Mucosa of rectum (tissue), 2 donors: ENCODE measurements at regions not wholly inside any gene's neighbourhood (a gene's known extent, or its start where the extent isn't known, plus 50 kb on each side); places are given as distances from the start of the nearest gene placed in this dataset.

Experiments used
- H3K27ac ChIP-seq, 2 donors: one replicate each; pipeline ENCODE4 v1.7.0; 2013; ENCODE audit warnings: inconsistent platforms in 2 of 2, low read depth in 2 of 2, low read length in 2 of 2
- H3K27me3 ChIP-seq, 2 donors: one replicate each; pipeline ENCODE4 v1.7.0; 2013; ENCODE audit warnings: low read length in 2 of 2; ENCODE audit not compliant: control insufficient read depth in 2 of 2, insufficient read depth in 2 of 2
- H3K36me3 ChIP-seq, 2 donors: one replicate each; pipeline ENCODE4 v1.7.0; 2013; ENCODE audit warnings: low read length in 2 of 2; ENCODE audit not compliant: control insufficient read depth in 2 of 2, insufficient read depth in 2 of 2
- H3K4me1 ChIP-seq, 2 donors: one replicate each; pipeline ENCODE4 v1.7.0; 2013; ENCODE audit warnings: low read length in 2 of 2, mild to moderate bottlenecking in 1 of 2; ENCODE audit not compliant: control insufficient read depth in 2 of 2, insufficient read depth in 2 of 2
- H3K4me3 ChIP-seq, 2 donors: one replicate each; pipeline ENCODE4 v1.7.0; 2013; ENCODE audit warnings: low read length in 2 of 2
- H3K9ac ChIP-seq, 2 donors: one replicate each; pipeline ENCODE4 v1.7.0; 2013; ENCODE audit warnings: low read length in 2 of 2, low read depth in 1 of 2, mild to moderate bottlenecking in 1 of 2
- H3K9me3 ChIP-seq, 2 donors: one replicate each; pipeline ENCODE4 v1.7.0; 2013; ENCODE audit warnings: low read length in 2 of 2; ENCODE audit not compliant: control insufficient read depth in 2 of 2
- donor health status: healthy.
- donor health status: Normal muscosa, but diverticular disease.

DNA sequence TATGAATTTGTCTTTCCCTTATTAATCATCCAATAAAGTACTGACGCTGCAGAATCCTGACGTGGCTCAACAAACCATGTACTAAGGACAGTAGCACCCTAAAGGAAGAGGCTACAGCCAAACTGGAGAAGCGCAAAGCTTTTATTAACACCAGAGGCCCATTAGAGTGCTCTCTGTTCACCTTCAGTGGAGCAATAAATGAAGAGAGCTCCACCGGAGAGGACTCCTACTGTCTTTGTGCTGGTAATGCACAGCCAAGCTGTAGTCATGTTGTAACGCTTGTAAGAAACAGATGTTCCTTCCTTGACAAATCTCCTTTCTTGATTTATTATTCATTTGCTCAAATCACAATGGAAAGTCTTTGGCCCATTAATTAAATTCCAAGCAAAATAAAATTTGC is 220.7 kb upstream of the RRP15 start:
- no peaks in the 10 kb centered on the region for H3K27me3 ChIP-seq
- H3K27ac ChIP-seq, result no peak overlapping the region
- no peak overlapping the region for H3K9ac ChIP-seq
- H3K9me3 ChIP-seq, result no peaks in the 10 kb centered on the region
- no peaks in the 10 kb centered on the region for H3K36me3 ChIP-seq
- no peak overlapping the region for H3K4me3 ChIP-seq
- H3K4me1 ChIP-seq, result no peaks in the 10 kb centered on the region

DNA sequence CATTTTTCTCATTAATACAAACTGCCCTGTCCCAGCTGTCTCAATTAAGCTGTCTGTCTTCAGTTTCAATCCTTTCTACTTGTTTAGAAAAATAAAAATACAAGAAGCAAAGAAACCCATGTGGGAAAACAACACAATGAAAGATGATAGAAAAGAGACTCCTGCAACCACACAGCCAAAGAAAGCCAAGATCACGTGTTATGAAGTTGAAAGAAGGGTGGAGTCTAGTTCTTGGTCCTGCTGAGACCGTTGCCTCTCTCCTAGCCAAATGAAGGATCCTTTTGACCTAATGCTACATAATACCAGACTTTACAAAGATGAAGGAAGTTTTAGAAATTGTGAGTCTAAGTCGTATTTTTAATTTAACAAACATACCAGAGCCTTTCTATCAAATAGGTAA is 218.8 kb upstream of the RRP15 start:
- Histone ChIP-seq H3K9ac (no peak overlapping the region), H3K36me3 (no peaks in the 10 kb centered on the region), H3K4me3 (no peak overlapping the region), H3K9me3 (no peaks in the 10 kb centered on the region), H3K4me1 (no peaks in the 10 kb centered on the region), H3K27ac (no peak overlapping the region), H3K27me3 (no peaks in the 10 kb centered on the region)

DNA sequence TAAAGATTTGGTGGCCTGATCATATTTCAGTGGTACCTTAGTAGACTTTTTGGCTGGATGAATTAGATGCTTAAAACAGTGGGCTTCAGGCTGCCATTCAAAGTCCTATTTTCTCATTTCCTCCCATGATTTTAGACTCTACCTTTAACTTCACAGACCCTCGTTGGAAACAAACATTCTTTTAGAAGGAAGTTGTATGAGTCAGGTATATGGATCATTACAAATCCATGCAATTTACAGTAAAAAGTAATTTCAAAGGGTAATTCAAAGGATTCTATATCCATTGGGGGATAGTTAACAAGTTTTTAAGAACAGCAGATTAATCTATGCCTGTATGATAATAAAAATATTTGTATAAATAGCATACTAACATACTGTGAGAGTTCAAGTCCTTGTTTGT is 216.9 kb upstream of the RRP15 start:
- Histone ChIP-seq H3K4me1 (no peaks in the 10 kb centered on the region), H3K27ac (no peak overlapping the region), H3K9me3 (no peaks in the 10 kb centered on the region)

DNA sequence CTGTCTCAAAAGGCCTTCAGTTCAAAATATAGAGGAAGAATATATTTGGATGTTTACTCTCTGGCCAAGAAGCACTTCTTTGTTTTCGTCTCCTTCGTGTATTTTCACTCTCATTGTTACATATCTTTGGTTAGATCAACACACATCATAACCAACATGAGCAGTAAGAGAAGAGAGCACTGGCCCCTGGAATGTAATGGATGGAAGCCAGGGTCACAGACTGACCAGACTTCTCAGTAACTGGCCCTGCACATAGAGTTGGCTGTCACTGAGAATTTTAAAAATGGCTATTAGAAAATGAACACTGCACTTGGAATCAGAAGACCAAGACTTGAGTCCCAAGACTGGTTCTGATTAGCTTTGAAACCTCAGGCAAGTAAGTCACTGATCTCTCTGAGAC is 215.9 kb upstream of the RRP15 start:
- no peaks in the 10 kb centered on the region for H3K9me3 ChIP-seq
- H3K27ac ChIP-seq, result no peak overlapping the region
- H3K4me1 ChIP-seq, result no peaks in the 10 kb centered on the region
- H3K4me3 ChIP-seq, result no peak overlapping the region
- H3K9ac ChIP-seq, result no peak overlapping the region
- no peaks in the 10 kb centered on the region for H3K36me3 ChIP-seq
- H3K27me3 ChIP-seq, result no peaks in the 10 kb centered on the region

More for the DNA sequence above, 216.9 kb upstream of the RRP15 start:
- no peaks in the 10 kb centered on the region for H3K27me3 ChIP-seq
- no peak overlapping the region for H3K4me3 ChIP-seq
- no peak overlapping the region for H3K9ac ChIP-seq
- no peaks in the 10 kb centered on the region for H3K36me3 ChIP-seq

DNA sequence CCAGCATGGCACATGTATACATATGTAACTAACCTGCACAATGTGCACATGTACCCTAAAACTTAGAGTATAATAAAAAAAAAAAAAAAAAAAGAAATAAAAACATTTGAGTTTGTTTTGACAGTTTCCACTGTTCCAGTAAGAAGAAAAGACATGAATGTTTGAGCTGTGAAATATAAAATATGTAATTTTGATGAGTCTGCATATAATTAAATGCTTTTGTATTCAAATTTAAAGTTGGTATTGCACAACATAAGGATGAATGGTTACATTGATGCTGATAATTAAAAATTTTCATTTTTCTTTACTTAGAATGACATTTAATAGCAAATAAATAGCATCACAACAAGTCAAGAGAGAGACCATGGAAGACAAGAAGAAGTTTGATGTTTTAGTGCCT is 212.0 kb upstream of the RRP15 start:
- Histone ChIP-seq H3K4me1 (no peaks in the 10 kb centered on the region), H3K4me3 (no peak overlapping the region), H3K9ac (no peak overlapping the region), H3K9me3 (no peaks in the 10 kb centered on the region), H3K27ac (no peak overlapping the region), H3K27me3 (no peaks in the 10 kb centered on the region), H3K36me3 (no peaks in the 10 kb centered on the region)

DNA sequence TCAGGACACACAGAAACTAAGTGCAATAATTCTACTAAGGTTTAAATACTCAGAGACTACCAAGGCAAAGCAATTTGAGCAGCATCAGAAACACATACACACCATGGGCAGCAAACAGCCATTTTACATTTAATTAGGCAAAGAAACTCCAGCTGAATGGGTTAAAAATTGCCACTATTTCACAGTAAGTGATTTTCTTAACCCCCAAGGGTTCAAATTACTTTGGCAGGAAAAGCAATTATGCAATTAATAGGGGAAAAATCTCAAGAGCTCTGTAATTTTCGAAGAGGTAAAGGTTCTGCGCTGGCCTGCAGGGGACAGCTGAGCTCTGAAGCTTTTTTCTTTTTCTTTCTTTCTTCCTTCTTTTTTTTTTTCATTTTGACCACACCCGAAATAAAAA is 206.2 kb upstream of the RRP15 start:
- H3K36me3 ChIP-seq, result no peaks in the 10 kb centered on the region
- no peak overlapping the region for H3K9ac ChIP-seq
- no peak overlapping the region for H3K4me3 ChIP-seq
- H3K27ac ChIP-seq, result no peak overlapping the region
- H3K27me3 ChIP-seq, result no peaks in the 10 kb centered on the region
- H3K4me1 ChIP-seq, result no peaks in the 10 kb centered on the region
- H3K9me3 ChIP-seq, result no peaks in the 10 kb centered on the region

DNA sequence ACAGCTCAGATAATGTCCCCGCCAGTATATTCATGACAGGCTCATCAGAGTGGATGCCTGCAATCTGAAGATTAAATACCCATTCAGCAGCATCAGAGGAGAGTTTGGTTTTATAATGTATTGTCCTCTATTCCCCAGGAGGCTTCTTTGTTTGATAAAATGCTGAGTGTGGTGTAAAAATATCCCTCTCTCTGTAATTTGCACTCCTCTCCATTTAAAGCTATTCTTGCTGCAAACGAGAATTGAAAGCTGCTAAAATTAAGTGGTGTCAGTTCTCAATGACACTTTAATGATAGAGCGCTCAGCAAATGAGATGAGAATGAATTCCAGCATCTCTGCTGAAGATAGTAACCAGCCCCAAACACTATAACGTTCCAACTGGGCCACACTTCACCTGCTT is 205.7 kb upstream of the RRP15 start:
- H3K9ac ChIP-seq, result no peak overlapping the region
- H3K27me3 ChIP-seq, result no peaks in the 10 kb centered on the region
- H3K4me1 ChIP-seq, result no peaks in the 10 kb centered on the region
- no peaks in the 10 kb centered on the region for H3K9me3 ChIP-seq
- no peak overlapping the region for H3K27ac ChIP-seq
- no peaks in the 10 kb centered on the region for H3K36me3 ChIP-seq
- no peak overlapping the region for H3K4me3 ChIP-seq

DNA sequence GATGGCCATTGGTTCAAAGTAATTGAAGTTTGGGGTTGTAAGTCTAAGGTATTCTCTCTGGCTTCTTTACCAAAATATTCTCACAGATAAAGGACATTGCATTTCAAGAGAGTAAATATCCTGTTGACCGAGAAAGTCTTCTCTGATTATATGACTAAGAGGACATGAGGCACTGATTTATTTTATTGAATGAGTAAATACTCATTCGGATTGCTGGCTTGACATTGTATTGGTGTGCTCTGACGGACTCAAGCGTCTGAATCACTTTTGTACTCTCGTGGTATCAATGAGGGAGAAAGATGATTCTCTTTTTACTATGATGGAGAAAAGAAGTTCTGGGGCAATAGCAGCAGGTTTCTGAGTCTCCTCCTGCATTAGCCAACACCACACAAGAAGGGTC is 205.3 kb upstream of the RRP15 start:
- Histone ChIP-seq H3K27me3 (no peaks in the 10 kb centered on the region), H3K4me3 (no peak overlapping the region)

DNA sequence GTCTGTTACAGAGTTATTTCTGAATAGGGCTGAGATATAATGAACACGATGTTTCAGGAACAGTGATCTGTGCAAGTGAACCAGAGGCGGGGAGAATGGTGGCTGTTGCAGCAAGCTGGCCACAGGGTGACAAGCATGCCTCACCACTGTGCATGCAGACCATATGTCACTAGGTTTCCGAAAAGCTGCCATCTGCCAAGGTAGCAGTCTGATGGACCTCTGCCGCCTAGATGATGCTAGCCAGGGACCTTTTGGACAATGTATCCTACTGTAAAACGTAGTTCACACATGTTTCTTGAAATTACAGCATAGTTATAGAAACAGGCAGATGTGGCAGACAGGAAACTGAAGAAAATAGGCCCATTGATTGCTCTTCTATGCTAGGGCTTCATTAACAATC is 204.2 kb upstream of the RRP15 start:
- no peaks in the 10 kb centered on the region for H3K36me3 ChIP-seq
- H3K9ac ChIP-seq, result no peak overlapping the region
- no peaks in the 10 kb centered on the region for H3K27me3 ChIP-seq
- H3K9me3 ChIP-seq, result no peaks in the 10 kb centered on the region
- H3K4me1 ChIP-seq, result no peaks in the 10 kb centered on the region
- no peak overlapping the region for H3K27ac ChIP-seq
- H3K4me3 ChIP-seq, result no peak overlapping the region

More for the DNA sequence above, 205.3 kb upstream of the RRP15 start:
- no peak overlapping the region for H3K27ac ChIP-seq
- H3K4me1 ChIP-seq, result no peaks in the 10 kb centered on the region
- H3K9ac ChIP-seq, result no peak overlapping the region
- H3K9me3 ChIP-seq, result no peaks in the 10 kb centered on the region
- H3K36me3 ChIP-seq, result no peaks in the 10 kb centered on the region

DNA sequence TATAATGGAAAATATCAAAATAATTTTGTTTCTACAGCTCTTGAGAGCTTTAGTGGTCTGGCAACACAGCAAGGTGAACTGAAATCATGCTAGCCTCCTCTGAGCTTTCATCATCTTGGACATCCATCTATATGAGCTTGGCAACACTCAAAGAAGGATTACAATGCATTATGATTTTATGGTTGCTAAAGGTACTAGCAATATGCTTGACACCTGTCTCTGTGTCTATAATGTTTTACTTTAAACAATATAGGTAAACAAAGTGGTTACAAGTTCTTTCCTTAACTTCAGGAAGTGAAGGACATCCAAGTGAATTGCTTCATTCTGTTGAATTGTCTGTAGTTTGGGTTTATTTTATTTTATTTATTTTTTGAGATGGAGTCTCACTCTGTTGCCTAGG is 203.7 kb upstream of the RRP15 start:
- Histone ChIP-seq H3K4me1 (no peaks in the 10 kb centered on the region), H3K9me3 (no peaks in the 10 kb centered on the region), H3K27ac (no peak overlapping the region), H3K9ac (no peak overlapping the region), H3K4me3 (no peak overlapping the region), H3K27me3 (no peaks in the 10 kb centered on the region), H3K36me3 (no peaks in the 10 kb centered on the region)

DNA sequence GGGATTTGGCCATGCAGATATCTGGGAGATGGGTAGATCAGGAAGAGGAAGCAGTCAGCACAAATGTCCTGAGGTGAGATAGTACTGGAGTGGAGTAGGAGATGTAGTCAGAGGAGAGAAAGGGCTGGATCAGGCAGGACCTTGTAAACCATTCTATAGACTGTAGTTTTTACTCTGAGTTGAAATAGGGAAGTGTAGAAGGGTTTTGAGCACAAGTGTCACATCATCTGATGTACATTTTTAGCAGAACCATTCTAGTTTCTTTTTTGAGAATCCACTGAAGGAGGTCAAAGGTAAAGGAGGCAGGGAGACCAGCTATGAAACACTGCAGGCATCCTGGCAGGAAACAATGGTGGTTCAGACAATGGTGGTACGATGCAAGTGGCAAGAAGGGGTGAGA is 194.6 kb upstream of the RRP15 start:
- Histone ChIP-seq H3K36me3 (no peaks in the 10 kb centered on the region), H3K9me3 (no peaks in the 10 kb centered on the region), H3K4me1 (no peaks in the 10 kb centered on the region), H3K27ac (no peak overlapping the region), H3K27me3 (no peaks in the 10 kb centered on the region), H3K4me3 (no peak overlapping the region), H3K9ac (no peak overlapping the region)
